HepG2 (cell line): ENCODE measurements at regions not wholly inside any gene's neighbourhood (a gene's known extent, or its start where the extent isn't known, plus 50 kb on each side); places are given as distances from the start of the nearest gene placed in this dataset.

Experiments
- EZH2 ChIP-seq: conservative IDR thresholded peaks from 2 replicates; pipeline ENCODE4 v1.6.1; 2012; ENCODE audit warnings: mild to moderate bottlenecking, low read depth, low read length, moderate library complexity
- MIER3 ChIP-seq: IDR thresholded peaks from 2 replicates; pipeline ENCODE4 v1.6.1; 2016; ENCODE audit warnings: missing compliant biosample characterization, borderline replicate concordance
- NCOA1 ChIP-seq: sonication (generic); formaldehyde crosslinking; IDR thresholded peaks from 2 replicates; pipeline ENCODE4 v1.9.0; 2021; ENCODE audit warnings: missing genetic modification reagents
- SIN3B ChIP-seq: fragments of 150-350 bp; IDR thresholded peaks from 2 replicates; pipeline ENCODE4 v1.6.1; 2014; ENCODE audit warnings: low read length
- ZNF274 ChIP-seq: sonication (generic); formaldehyde crosslinking; IDR thresholded peaks from 2 replicates; pipeline ENCODE4 v1.5.1; 2020; ENCODE audit warnings: mild to moderate bottlenecking, missing genetic modification reagents

- no peak for TF ChIP-seq SIN3B
- no peak for TF ChIP-seq NCOA1 (CRISPR knock-in tag)
- TF ChIP-seq ZNF274 (CRISPR knock-in tag) = no peak
- TF ChIP-seq EZH2 = no peak
- no peak for TF ChIP-seq MIER3 (CRISPR knock-in tag)
Measured at GRCh38 chr10:124244256-124244877, 151.0 kb upstream of the CHST15 start.
